ENCODE measurements at regions not wholly inside any gene's neighbourhood (a gene's known extent, or its start where the extent isn't known, plus 50 kb on each side); places are given as distances from the start of the nearest gene placed in this dataset.

DNA sequence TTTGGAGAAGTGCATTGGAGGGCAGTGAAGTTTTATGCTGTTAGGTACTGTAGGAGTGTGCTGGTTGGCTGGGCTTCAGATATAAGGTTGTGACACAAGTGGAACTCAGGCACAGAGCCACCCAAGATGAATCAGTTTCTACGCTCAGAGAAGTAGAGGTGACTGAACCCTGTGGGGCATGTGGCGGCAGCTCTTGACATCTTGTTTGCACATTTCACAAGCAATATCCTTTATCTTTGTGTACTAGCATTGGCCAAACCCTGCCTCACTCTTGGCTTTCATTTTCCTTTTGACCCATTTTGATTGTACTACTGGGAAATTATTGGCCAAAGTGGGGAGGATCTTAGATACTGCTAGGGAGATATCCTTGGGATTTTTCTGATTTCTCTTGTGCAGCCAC is 110.0 kb downstream of the PSAT1 start:
- TF ChIP-seq, protein P1, sequence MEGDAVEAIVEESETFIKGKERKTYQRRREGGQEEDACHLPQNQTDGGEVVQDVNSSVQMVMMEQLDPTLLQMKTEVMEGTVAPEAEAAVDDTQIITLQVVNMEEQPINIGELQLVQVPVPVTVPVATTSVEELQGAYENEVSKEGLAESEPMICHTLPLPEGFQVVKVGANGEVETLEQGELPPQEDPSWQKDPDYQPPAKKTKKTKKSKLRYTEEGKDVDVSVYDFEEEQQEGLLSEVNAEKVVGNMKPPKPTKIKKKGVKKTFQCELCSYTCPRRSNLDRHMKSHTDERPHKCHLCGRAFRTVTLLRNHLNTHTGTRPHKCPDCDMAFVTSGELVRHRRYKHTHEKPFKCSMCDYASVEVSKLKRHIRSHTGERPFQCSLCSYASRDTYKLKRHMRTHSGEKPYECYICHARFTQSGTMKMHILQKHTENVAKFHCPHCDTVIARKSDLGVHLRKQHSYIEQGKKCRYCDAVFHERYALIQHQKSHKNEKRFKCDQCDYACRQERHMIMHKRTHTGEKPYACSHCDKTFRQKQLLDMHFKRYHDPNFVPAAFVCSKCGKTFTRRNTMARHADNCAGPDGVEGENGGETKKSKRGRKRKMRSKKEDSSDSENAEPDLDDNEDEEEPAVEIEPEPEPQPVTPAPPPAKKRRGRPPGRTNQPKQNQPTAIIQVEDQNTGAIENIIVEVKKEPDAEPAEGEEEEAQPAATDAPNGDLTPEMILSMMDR (IDR thresholded peaks at IDR 0.05): no peak
- TF ChIP-seq ZFX (IDR thresholded peaks at IDR 0.05; ENCODE audit: borderline replicate concordance): no peak

Data from 22Rv1 (cell line).